Activated CD8-positive, alpha-beta memory T cell treated with anti-CD3 and anti-CD28 coated beads, Interleukin-2, amount 50 U/mL, for 48 hours (primary cell): ENCODE measurements at regions not wholly inside any gene's neighbourhood (a gene's known extent, or its start where the extent isn't known, plus 50 kb on each side); places are given as distances from the start of the nearest gene placed in this dataset.
"Not testable (repeated sequence)": the region's sequence is repeated elsewhere in the genome, so short reads cannot be mapped to it uniquely, and the experiment has no call there.

Experiments
- DNase-seq: peaks from one replicate; pipeline ENCODE4 v3.0.0-alpha.2; 2020

GRCh38 chr18:22504251-22505030 lies 86.7 kb upstream of the CTAGE1 start:
- DNase-seq, result no peak

- no peak for DNase-seq
Observed at GRCh38 chr18:22505141-22505591, 87.5 kb upstream of the CTAGE1 start.

GRCh38 chr18:22507055-22507454 lies 89.3 kb upstream of the CTAGE1 start:
- DNase-seq, result no peak

- no peak for DNase-seq
Observed at GRCh38 chr18:22509423-22509822, 91.7 kb upstream of the CTAGE1 start.

- no peak for DNase-seq
Observed at GRCh38 chr18:22510697-22511096, 93.0 kb upstream of the CTAGE1 start.

- DNase-seq, result no peak
Observed at GRCh38 chr18:22513721-22514481, 96.2 kb upstream of the CTAGE1 start.

- no peak for DNase-seq
Observed at GRCh38 chr18:22514655-22515054, 96.9 kb upstream of the CTAGE1 start.

GRCh38 chr18:22515250-22515649 lies 97.5 kb upstream of the CTAGE1 start:
- no peak for DNase-seq

- DNase-seq, result no peak
Observed at GRCh38 chr18:22517356-22517755, 99.6 kb upstream of the CTAGE1 start.

GRCh38 chr18:22521026-22521707 lies 103.5 kb upstream of the CTAGE1 start:
- DNase-seq, result no peak

GRCh38 chr18:22523481-22523880 lies 105.8 kb upstream of the CTAGE1 start:
- no peak for DNase-seq

- DNase-seq, result no peak
Observed at GRCh38 chr18:22524783-22525182, 107.1 kb upstream of the CTAGE1 start.

GRCh38 chr18:22525313-22525712 lies 107.6 kb upstream of the CTAGE1 start:
- DNase-seq, result no peak

- no peak for DNase-seq
Observed at GRCh38 chr18:22525883-22526282, 108.2 kb upstream of the CTAGE1 start.

- no peak for DNase-seq
Observed at GRCh38 chr18:22528291-22528690, 110.6 kb upstream of the CTAGE1 start.

GRCh38 chr18:22534706-22535105 lies 117.0 kb upstream of the CTAGE1 start:
- DNase-seq, result not testable (repeated sequence)

GRCh38 chr18:22536558-22536957 lies 118.8 kb upstream of the CTAGE1 start:
- DNase-seq, result no peak

GRCh38 chr18:22538426-22538825 lies 120.7 kb upstream of the CTAGE1 start:
- DNase-seq, result no peak

- DNase-seq, result no peak
Observed at GRCh38 chr18:22539051-22539765, 121.5 kb upstream of the CTAGE1 start.

- no peak for DNase-seq
Observed at GRCh38 chr18:22541232-22541631, 123.5 kb upstream of the CTAGE1 start.

GRCh38 chr18:22542406-22542835 lies 124.7 kb upstream of the CTAGE1 start:
- no peak for DNase-seq

GRCh38 chr18:22543769-22544168 lies 126.1 kb upstream of the CTAGE1 start:
- DNase-seq, result no peak

- DNase-seq, result no peak
Observed at GRCh38 chr18:22544626-22545025, 126.9 kb upstream of the CTAGE1 start.
